ENCODE measurements at regions not wholly inside any gene's neighbourhood (a gene's known extent, or its start where the extent isn't known, plus 50 kb on each side); places are given as distances from the start of the nearest gene placed in this dataset.
A peak's percentile ranks its signal among the peaks of the same experiment; 100 is the strongest.

- no peak for TF ChIP-seq RXRA (CRISPR knock-in tag; IDR thresholded peaks at IDR 0.05)
- TF ChIP-seq MED1 (CRISPR knock-in tag; IDR thresholded peaks at IDR 0.05), result peak; percentile 37; the same call in 1 of the 2 replicates
- TF ChIP-seq RAD21 (CRISPR knock-in tag; IDR thresholded peaks at IDR 0.05), result peak; percentile 61
- TF ChIP-seq MBD4 (IDR thresholded peaks at IDR 0.05; ENCODE audit: borderline replicate concordance, low read length), result no peak
- 0 out of 2 replicates have a peak, but pooled peaks have one; percentile 28 for TF ChIP-seq SNAPC2 (CRISPR knock-in tag; IDR thresholded peaks at IDR 0.05)
- TF ChIP-seq PRDM10 (CRISPR knock-in tag; IDR thresholded peaks at IDR 0.05; ENCODE audit: low read depth), result no peak
- TF ChIP-seq ZMYM4 (CRISPR knock-in tag; IDR thresholded peaks at IDR 0.05), result peak; percentile 54; the same call in 1 of the 2 replicates
- TF ChIP-seq HMGXB3 (CRISPR knock-in tag; IDR thresholded peaks at IDR 0.05; ENCODE audit: borderline replicate concordance), result 0 out of 2 replicates have a peak, but pooled peaks have one; percentile 36
- TF ChIP-seq CTCF (CRISPR knock-in tag; IDR thresholded peaks at IDR 0.05), result peak; percentile 76
- no peak for TF ChIP-seq RBAK (CRISPR knock-in tag; IDR thresholded peaks at IDR 0.05)
- TF ChIP-seq TEAD3 (CRISPR knock-in tag; optimal IDR thresholded peaks at IDR 0.05; ENCODE audit: borderline replicate concordance), result peak; percentile 30
These were observed 182.0 kb upstream of the SERP2 start (continued) for GRCh38 chr13:44191504-44192171.
